GM19438 (cell line): ENCODE measurements at regions not wholly inside any gene's neighbourhood (a gene's known extent, or its start where the extent isn't known, plus 50 kb on each side); places are given as distances from the start of the nearest gene placed in this dataset.
"Not testable (repeated sequence)": the region's sequence is repeated elsewhere in the genome, so short reads cannot be mapped to it uniquely, and the experiment has no call there.

ENCODE experiments used
- ATAC-seq: cut with Tn5 transposase; IDR thresholded peaks from one replicate; pipeline ENCODE4 v1.9.1; 2021; ENCODE audit warnings: low read depth; ENCODE audit not compliant: unreplicated experiment

DNA sequence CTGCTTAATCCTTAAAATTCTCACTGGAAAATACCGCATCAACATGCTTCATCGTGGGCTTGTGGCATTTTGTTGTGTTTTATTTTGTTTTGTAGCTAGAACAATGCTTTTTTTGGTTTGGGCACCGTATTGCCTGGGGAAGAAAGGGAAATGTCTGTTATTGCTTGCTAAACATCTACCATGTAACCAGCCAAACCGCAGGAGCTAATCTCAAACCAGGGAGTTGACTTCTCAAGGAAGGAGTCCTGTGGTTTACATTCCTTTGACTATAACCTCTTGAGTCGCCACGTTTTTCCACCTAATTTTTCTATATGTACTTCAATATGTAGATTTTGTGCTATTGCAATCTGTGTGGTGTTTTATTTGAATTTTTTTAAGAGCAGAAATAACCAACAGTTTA is 593.5 kb upstream of the SOX9 start:
- no peak for ATAC-seq

GRCh38 chr17:71528210-71528609 is 592.6 kb upstream of the SOX9 start:
- no peak for ATAC-seq

DNA sequence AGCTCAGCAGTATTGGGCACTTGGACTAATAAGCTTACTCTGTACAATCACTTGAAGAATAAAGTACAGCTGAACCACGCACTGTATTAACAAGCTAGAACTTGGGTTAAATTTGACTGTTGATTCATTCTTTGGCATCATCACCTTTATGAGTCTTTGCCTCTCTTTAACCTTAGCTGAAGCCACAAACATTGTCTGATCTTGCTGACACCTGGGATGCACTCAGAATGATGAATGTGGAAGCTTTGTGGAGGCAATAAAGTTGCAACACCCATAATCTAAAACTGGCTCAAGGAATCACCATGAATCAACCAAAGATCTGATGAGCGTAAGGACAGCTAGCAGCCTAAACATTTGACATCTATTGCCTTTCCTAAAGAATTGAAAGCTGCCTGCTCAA is 590.6 kb upstream of the SOX9 start:
- ATAC-seq: no peak

DNA sequence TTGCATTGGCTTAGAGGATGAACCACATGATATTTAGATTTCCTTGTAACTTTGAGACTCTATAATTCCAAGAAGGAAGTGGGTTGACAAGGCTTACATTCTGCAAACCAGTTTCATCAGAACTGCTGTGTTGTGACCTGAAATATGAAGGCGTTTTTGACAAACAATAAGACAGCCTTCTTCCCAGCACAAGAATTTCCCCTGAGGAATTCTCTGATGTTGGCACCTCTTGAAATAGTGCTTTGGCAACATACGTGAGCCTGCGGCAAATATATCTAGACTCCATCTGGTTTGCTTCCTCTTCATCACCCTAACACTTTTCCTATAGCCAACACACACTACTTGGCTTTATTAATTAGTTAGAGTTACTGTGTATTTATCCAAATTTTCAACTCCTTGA is 585.5 kb upstream of the SOX9 start:
- ATAC-seq: no peak

DNA sequence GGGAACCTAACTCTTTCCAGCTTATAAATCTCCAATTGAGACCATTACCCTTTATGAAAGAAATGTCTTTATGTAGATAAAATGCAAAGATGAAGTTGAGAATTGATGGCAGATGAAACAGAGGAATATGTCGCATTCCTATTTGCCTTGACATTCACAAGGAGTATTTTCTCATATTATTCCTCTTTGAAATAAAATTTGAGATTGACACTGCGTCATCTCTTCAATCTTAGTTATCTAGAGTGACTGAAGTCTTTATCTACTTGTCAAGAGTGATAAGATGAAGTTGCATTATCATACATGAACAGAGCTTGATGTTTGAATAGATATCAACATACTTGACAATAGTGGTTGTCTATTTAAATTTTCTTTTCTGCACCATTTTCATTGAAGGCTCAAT is 574.4 kb upstream of the SOX9 start:
- no peak for ATAC-seq

- no peak for ATAC-seq
Observed at GRCh38 chr17:71547904-71548303, 572.9 kb upstream of the SOX9 start.

DNA sequence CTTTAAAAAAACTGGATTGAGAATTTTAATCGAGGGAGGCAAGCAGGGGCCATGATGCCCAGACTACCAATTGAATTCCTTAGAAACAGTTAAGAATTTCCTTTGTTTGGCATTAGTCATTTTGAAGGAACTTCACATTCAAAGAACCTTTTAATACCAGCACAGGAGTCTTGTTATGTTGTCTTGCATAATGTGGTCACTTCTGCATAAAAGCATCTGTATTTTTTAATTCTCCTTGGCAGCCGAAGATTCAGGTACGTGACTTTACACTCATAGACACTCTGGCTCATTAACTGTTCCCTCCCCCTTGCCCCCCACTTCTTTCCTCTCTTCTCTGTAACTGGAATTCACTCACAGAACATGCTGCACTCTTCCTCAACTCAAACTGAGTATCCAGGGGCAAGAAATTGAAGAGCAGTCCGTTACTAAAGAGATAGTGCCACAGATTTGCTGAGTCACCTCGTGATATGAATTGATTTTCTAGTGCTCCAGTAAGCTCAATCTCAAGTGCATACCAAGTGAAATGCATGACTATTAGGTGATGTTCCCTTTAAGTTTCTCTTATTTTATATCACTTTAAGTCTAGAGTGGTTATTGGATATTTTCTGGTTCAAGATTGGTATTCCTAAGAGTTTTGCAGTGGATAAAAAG is 572.2 kb upstream of the SOX9 start:
- ATAC-seq: no peak

- ATAC-seq: no peak
Observed at GRCh38 chr17:71550675-71551074, 570.1 kb upstream of the SOX9 start.

DNA sequence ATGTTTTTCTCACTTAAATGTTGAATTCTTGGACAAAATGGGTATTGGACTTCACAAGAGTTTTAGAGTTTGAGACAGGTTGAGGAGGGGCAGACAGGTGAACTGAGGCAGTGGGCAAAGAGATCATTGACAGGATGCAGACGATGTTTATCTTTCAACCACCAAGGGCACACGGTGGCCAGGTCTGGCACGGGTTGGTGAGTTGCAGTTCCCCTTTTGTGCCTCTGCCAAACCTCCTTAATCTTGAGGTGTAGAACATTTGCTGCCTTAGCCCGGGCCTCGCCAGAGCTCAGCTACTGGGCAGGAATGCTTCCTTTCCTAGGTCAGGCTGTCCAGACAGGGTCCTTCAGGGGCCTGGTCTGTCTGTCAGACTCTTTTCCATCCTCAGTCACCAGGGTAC is 567.4 kb upstream of the SOX9 start:
- no peak for ATAC-seq

- no peak for ATAC-seq
Observed at GRCh38 chr17:71558901-71559300, 561.9 kb upstream of the SOX9 start.

- no peak for ATAC-seq
Observed at GRCh38 chr17:71572343-71572742, 548.5 kb upstream of the SOX9 start.

GRCh38 chr17:71578446-71578845 is 542.4 kb upstream of the SOX9 start:
- ATAC-seq: no peak

GRCh38 chr17:71580220-71580619 is 540.6 kb upstream of the SOX9 start:
- no peak for ATAC-seq

DNA sequence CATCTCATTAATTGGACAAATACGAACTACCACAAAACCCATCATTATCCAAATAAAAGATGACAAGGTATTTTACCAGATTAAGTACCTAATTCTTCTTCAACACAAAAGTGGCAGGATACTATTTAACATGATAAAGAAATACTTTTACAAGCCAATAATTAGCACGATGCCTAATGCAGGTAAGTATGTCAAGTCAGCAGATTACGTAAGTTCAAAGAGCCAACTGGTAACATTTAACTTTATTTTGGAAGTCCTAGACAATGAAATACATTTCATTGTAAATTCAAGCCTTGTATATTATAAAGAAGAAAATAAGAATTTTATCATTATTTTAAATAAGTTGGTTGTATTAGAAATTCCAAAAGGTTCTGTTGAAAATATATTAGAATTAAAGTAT is 535.3 kb upstream of the SOX9 start:
- no peak for ATAC-seq

GRCh38 chr17:71592431-71592830 is 528.4 kb upstream of the SOX9 start:
- ATAC-seq: no peak

DNA sequence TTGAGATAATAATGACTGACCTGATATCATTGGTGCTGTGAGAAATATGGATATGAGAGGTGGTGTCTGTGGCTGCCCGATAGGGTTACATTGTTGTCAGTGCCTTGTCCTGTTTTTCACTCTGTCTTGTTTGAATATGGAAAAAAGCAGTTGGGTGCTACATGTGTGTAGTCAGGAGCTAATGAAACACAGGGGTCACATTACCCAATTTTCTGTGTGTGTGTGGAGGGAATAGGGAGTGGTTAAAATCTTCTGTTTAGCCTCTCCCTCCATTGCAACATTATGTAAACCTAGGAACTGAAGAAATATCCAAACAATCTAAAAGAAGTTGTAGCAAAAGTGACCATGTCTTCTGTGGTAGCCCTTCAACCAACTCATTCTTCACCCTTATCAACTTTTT is 527.7 kb upstream of the SOX9 start:
- ATAC-seq: no peak

- ATAC-seq: not testable (repeated sequence)
Observed at GRCh38 chr17:71599583-71599982, 521.2 kb upstream of the SOX9 start.

DNA sequence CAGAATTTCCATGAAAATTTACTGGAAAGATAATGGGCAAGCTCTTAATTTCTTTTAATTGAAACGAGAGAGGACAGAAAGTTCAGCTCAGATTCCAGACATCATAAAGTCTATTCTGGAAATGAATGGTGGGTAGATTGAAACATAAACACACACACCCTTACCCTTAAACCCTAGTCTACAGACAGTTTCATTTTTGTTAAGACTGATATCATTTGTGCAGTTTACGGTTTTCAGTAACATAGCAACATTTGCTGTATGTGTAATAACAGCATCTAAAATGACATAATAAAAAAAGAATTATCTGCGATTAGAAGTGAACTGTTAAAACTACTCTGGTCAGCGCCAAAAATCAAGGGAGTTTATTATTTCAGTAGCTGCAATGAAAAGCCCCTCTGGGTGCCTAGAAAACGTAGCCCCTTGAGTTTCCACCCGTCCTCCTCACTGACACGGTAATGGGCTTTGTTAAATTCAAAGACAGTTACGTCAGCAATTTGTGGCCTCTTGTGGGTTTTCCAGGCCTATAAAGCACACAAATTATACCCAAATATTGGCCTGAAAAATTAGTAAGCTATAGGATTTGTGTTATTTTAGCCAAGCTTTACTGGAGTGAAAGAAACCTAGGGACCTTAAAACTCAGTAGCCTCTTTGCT is 520.6 kb upstream of the SOX9 start:
- no peak for ATAC-seq

GRCh38 chr17:71601894-71602504 is 518.8 kb upstream of the SOX9 start:
- ATAC-seq: no peak

DNA sequence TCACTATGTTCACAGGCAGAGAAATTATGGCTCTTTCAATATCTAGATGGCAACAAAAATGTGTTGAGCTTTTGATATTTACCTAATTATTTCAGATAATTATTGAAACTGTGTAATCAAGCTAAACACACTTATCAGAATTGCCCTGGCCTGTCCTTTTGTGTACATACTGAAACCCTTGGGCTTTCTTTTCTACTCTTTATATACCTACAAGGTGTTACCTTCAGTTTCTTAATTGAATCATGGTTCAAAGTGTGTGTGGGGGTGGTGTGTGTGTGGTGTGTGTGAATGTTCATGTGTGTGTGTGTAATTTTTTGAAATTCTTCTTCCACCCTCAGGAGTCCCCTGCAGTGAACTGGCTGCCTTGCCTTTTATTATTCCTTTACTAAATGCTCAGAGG is 506.8 kb upstream of the SOX9 start:
- no peak for ATAC-seq

DNA sequence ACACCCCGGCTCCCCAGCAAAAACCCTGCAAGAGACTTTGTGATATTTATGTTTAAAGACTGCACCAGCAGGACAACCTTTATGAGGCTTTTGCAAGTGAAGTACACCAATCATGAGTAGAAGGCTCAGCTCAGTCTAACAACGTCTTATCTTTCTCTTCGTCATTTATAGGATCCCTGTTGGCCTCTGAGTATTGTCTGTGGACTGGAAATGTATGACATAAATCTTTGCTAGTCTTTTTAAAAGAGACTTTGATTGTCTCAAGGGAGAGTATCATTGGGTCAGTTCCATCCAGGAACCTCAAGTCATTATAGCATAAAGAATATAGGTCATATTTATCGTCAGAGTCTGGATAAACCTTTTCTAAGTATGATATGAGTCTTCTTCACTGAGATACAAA is 505.0 kb upstream of the SOX9 start:
- ATAC-seq: no peak

- ATAC-seq: not testable (repeated sequence)
Observed at GRCh38 chr17:71617767-71618166, 503.1 kb upstream of the SOX9 start.
